OCI-LY3 (cell line): ENCODE measurements at regions not wholly inside any gene's neighbourhood (a gene's known extent, or its start where the extent isn't known, plus 50 kb on each side); places are given as distances from the start of the nearest gene placed in this dataset.

Experiments used
- CTCF ChIP-seq: fragments of 200-600, 300-600 bp; sonication (generic); IDR thresholded peaks from 2 replicates; pipeline ENCODE4 v1.5.1; 2014; ENCODE audit warnings: antibody characterized with exemption, low read length, low read depth
- EZH2phosphoT487 ChIP-seq: fragments of 200-600 bp; shearing (Covaris generic); IDR thresholded peaks from 2 replicates; pipeline ENCODE4 v1.6.1; 2018; ENCODE audit warnings: antibody characterized with exemption, mixed run types, low read depth

- TF ChIP-seq CTCF (no peak), EZH2phosphoT487 (no peak)
Measured at GRCh38 chr3:72579191-72579580, 269.1 kb downstream of the SHQ1 start.
